GM18499 (cell line): ENCODE measurements at regions not wholly inside any gene's neighbourhood (a gene's known extent, or its start where the extent isn't known, plus 50 kb on each side); places are given as distances from the start of the nearest gene placed in this dataset.
"Not testable (repeated sequence)": the region's sequence is repeated elsewhere in the genome, so short reads cannot be mapped to it uniquely, and the experiment has no call there.

ENCODE experiments used
- ATAC-seq: cut with Tn5 transposase; IDR thresholded peaks from one replicate; pipeline ENCODE4 v1.9.1; 2021; ENCODE audit warnings: moderate number of reproducible peaks; ENCODE audit not compliant: insufficient read depth, unreplicated experiment

- ATAC-seq, result no peak
Measured at GRCh38 chr4:120318196-120318846, 251.7 kb upstream of the MAD2L1 start.

GRCh38 chr4:120317713-120318112, 251.1 kb upstream of the MAD2L1 start:
- no peak for ATAC-seq

GRCh38 chr4:120316416-120316815, 249.8 kb upstream of the MAD2L1 start:
- no peak for ATAC-seq

- no peak for ATAC-seq
Measured at GRCh38 chr4:120314969-120315368, 248.3 kb upstream of the MAD2L1 start.

GRCh38 chr4:120304801-120305200, 238.2 kb upstream of the MAD2L1 start:
- ATAC-seq, result no peak

GRCh38 chr4:120299631-120300030, 233.0 kb upstream of the MAD2L1 start:
- no peak for ATAC-seq

GRCh38 chr4:120293341-120293740, 226.7 kb upstream of the MAD2L1 start:
- ATAC-seq, result no peak

- ATAC-seq, result no peak
Measured at GRCh38 chr4:120291541-120291940, 224.9 kb upstream of the MAD2L1 start.

- no peak for ATAC-seq
Measured at GRCh38 chr4:120290553-120290952, 223.9 kb upstream of the MAD2L1 start.

GRCh38 chr4:120286813-120287212, 220.2 kb upstream of the MAD2L1 start:
- ATAC-seq, result no peak

- no peak for ATAC-seq
Measured at GRCh38 chr4:120281581-120281980, 214.9 kb upstream of the MAD2L1 start.

- no peak for ATAC-seq
Measured at GRCh38 chr4:120277391-120277790, 210.7 kb upstream of the MAD2L1 start.

- no peak for ATAC-seq
Measured at GRCh38 chr4:120266602-120267001, 200.0 kb upstream of the MAD2L1 start.

GRCh38 chr4:120263618-120264017, 197.0 kb upstream of the MAD2L1 start:
- no peak for ATAC-seq

- no peak for ATAC-seq
Measured at GRCh38 chr4:120261117-120261516, 194.5 kb upstream of the MAD2L1 start.

GRCh38 chr4:120256112-120256775, 189.6 kb upstream of the MAD2L1 start:
- ATAC-seq, result not testable (repeated sequence)

- no peak for ATAC-seq
Measured at GRCh38 chr4:120238277-120238973, 171.8 kb upstream of the MAD2L1 start.

- ATAC-seq, result no peak
Measured at GRCh38 chr4:120236873-120237272, 170.2 kb upstream of the MAD2L1 start.

- ATAC-seq, result no peak
Measured at GRCh38 chr4:120232050-120232449, 165.4 kb upstream of the MAD2L1 start.

- ATAC-seq, result no peak
Measured at GRCh38 chr4:120228086-120228485, 161.4 kb upstream of the MAD2L1 start.

- no peak for ATAC-seq
Measured at GRCh38 chr4:120227554-120227953, 160.9 kb upstream of the MAD2L1 start.

- no peak for ATAC-seq
Measured at GRCh38 chr4:120225527-120225926, 158.9 kb upstream of the MAD2L1 start.
